Spinal cord (tissue), 9 donors: ENCODE measurements at regions not wholly inside any gene's neighbourhood (a gene's known extent, or its start where the extent isn't known, plus 50 kb on each side); places are given as distances from the start of the nearest gene placed in this dataset.

ENCODE experiments used
- DNase-seq, 6 donors: peaks; one replicate each; pipeline versions ENCODE4 v3.0.0 to v3.0.0-alpha.2; 2013 to 2015; ENCODE audit warnings: low spot score in 6 of 6, low read depth in 4 of 6
- H3K27ac ChIP-seq: one replicate; pipeline ENCODE4 v1.5.1; 2013; ENCODE audit warnings: low read depth, low read length, control low read depth
- H3K27me3 ChIP-seq: one replicate; pipeline ENCODE4 v1.6.1; 2013; ENCODE audit warnings: low read length; ENCODE audit not compliant: control insufficient read depth, insufficient read depth
- H3K36me3 ChIP-seq: one replicate; pipeline ENCODE4 v1.6.1; 2013; ENCODE audit warnings: low read length; ENCODE audit not compliant: control insufficient read depth, insufficient read depth
- H3K4me1 ChIP-seq: one replicate; pipeline ENCODE4 v1.6.1; 2013; ENCODE audit warnings: low read length; ENCODE audit not compliant: control insufficient read depth, insufficient read depth
- H3K4me3 ChIP-seq: one replicate; pipeline ENCODE4 v1.5.1; 2013; ENCODE audit warnings: low read depth, low read length, control low read depth
- H3K9me3 ChIP-seq: one replicate; pipeline ENCODE4 v1.6.1; 2013; ENCODE audit warnings: low read length; ENCODE audit not compliant: control insufficient read depth, insufficient read depth
- WGBS: methylation state at CpG from one replicate; pipeline ENCODE4 v1.1.5; 2013; ENCODE audit warnings: missing lambda C conversion rate; ENCODE audit not compliant: insufficient coverage; 5-methylcytosine and 5-hydroxymethylcytosine counted together
- donor health status: healthy.

- no peak for DNase-seq
- Histone ChIP-seq H3K4me3 (no peak overlapping the region), H3K27ac (no peak overlapping the region), H3K4me1 (no peaks in the 10 kb centered on the region), H3K27me3 (no peaks in the 10 kb centered on the region), H3K9me3 (no peaks in the 10 kb centered on the region), H3K36me3 (no peaks in the 10 kb centered on the region)
Observed at GRCh38 chr11:10923882-10924281, 66.0 kb upstream of the ZBED5 start.

GRCh38 chr11:10922892-10923291 lies 65.0 kb upstream of the ZBED5 start:
- peaks cover 1% of the 10 kb centered on the region for H3K9me3 ChIP-seq
- no peak overlapping the region for H3K4me3 ChIP-seq
- no peaks in the 10 kb centered on the region for H3K36me3 ChIP-seq
- H3K27me3 ChIP-seq, result no peaks in the 10 kb centered on the region
- DNase-seq, result no peak
- no peak overlapping the region for H3K27ac ChIP-seq
- WGBS, result no CpG with 5 or more reads among the region's 1 CpG
- H3K4me1 ChIP-seq, result no peaks in the 10 kb centered on the region

DNA sequence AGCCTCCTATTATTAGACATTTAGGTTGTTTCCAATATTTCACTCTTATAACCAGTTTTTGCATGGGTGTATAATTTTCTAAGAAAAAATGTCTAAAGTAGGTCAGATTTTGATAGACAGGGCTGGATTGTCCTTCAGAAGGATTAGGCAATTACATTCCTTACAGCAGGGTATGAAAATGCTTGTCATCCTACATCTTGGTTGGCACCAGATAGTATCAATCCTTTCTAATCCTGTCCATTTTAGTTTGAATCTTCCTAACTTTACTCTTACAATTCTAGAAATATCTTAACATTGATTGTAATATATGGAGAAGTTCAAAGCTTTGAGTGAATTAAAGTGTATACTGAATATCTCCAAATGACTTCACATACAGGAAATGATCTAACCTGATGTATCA lies 63.0 kb upstream of the ZBED5 start:
- H3K36me3 ChIP-seq, result no peaks in the 10 kb centered on the region
- no peak overlapping the region for H3K27ac ChIP-seq
- no peaks in the 10 kb centered on the region for H3K27me3 ChIP-seq
- peaks cover 1% of the 10 kb centered on the region for H3K9me3 ChIP-seq
- no peaks in the 10 kb centered on the region for H3K4me1 ChIP-seq
- no peak for DNase-seq
- no peak overlapping the region for H3K4me3 ChIP-seq

- WGBS, result 40% methylated on average over 1 of the region's 1 CpG
- Histone ChIP-seq H3K27me3 (no peaks in the 10 kb centered on the region), H3K36me3 (no peaks in the 10 kb centered on the region), H3K9me3 (peaks cover 1% of the 10 kb centered on the region), H3K4me3 (no peak overlapping the region), H3K27ac (no peak overlapping the region), H3K4me1 (no peaks in the 10 kb centered on the region)
- no peak for DNase-seq
Observed at GRCh38 chr11:10920205-10920604, 62.4 kb upstream of the ZBED5 start.

- no peak for DNase-seq
- Histone ChIP-seq H3K4me3 (no peak overlapping the region), H3K27ac (no peak overlapping the region), H3K36me3 (no peaks in the 10 kb centered on the region), H3K9me3 (peaks cover 1% of the 10 kb centered on the region), H3K4me1 (no peaks in the 10 kb centered on the region), H3K27me3 (no peaks in the 10 kb centered on the region)
- no CpG with 5 or more reads among the region's 1 CpG for WGBS
Observed at GRCh38 chr11:10918698-10919097, 60.8 kb upstream of the ZBED5 start.

DNA sequence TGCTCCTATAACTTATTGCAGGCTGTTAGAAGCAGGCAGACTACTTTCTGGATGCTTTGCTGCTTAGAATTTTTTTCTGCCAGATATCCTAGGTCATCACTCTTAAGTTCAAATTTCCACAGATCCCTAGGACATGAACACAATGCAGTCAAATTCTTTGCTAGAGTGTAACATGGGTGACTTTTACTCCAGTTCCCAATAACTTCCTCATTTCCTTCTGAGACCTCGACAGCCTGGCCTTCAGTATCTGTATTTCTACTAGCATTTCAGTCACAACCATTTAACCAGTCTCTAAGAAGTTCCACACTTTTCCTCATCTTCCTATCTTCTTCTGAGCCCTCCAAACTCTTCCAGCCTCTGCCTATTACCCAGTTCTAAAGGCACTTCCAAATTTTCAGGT lies 60.4 kb upstream of the ZBED5 start:
- H3K4me3 ChIP-seq, result no peak overlapping the region
- H3K9me3 ChIP-seq, result peaks cover 1% of the 10 kb centered on the region
- WGBS, result 91% methylated on average over 1 of the region's 1 CpG
- H3K27me3 ChIP-seq, result no peaks in the 10 kb centered on the region
- no peaks in the 10 kb centered on the region for H3K36me3 ChIP-seq
- DNase-seq, result no peak
- no peak overlapping the region for H3K27ac ChIP-seq
- H3K4me1 ChIP-seq, result no peaks in the 10 kb centered on the region

GRCh38 chr11:10917802-10918201 lies 59.9 kb upstream of the ZBED5 start:
- no peak for DNase-seq
- 25% methylated on average over 1 of the region's 1 CpG for WGBS
- H3K9me3 ChIP-seq, result peaks cover 1% of the 10 kb centered on the region
- no peaks in the 10 kb centered on the region for H3K36me3 ChIP-seq
- H3K27me3 ChIP-seq, result no peaks in the 10 kb centered on the region
- H3K27ac ChIP-seq, result no peak overlapping the region
- H3K4me1 ChIP-seq, result no peaks in the 10 kb centered on the region
- H3K4me3 ChIP-seq, result no peak overlapping the region

DNA sequence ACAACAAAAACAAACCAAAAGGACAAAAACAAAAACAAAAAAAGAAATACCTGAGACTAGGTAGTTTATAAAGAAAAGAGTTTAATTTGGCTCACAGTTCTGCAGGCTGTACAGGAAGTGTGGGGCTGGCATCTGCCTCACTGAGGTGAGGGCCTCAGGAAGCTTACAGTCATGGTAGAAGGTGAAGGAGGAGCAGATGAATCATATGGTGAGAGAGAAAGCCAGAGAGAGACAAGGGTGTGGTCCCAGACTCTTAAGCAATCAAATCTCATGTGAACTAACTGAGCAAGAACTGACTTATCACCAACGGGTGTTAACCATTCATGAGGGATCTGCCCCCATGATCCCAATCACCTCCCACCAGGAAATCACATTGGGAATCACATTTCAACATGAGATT lies 58.8 kb upstream of the ZBED5 start:
- DNase-seq, result no peak
- WGBS, result 42% methylated on average over 1 of the region's 1 CpG
- no peak overlapping the region for H3K4me3 ChIP-seq
- no peaks in the 10 kb centered on the region for H3K27me3 ChIP-seq
- H3K9me3 ChIP-seq, result peaks cover 1% of the 10 kb centered on the region
- H3K27ac ChIP-seq, result no peak overlapping the region
- no peaks in the 10 kb centered on the region for H3K4me1 ChIP-seq
- H3K36me3 ChIP-seq, result no peaks in the 10 kb centered on the region

- Histone ChIP-seq H3K9me3 (peaks cover 1% of the 10 kb centered on the region), H3K4me3 (no peak overlapping the region), H3K4me1 (no peaks in the 10 kb centered on the region), H3K27ac (no peak overlapping the region), H3K27me3 (no peaks in the 10 kb centered on the region), H3K36me3 (no peaks in the 10 kb centered on the region)
- DNase-seq, result no peak
- no CpG with 5 or more reads among the region's 2 CpGs for WGBS
Observed at GRCh38 chr11:10914050-10914449, 56.2 kb upstream of the ZBED5 start.

DNA sequence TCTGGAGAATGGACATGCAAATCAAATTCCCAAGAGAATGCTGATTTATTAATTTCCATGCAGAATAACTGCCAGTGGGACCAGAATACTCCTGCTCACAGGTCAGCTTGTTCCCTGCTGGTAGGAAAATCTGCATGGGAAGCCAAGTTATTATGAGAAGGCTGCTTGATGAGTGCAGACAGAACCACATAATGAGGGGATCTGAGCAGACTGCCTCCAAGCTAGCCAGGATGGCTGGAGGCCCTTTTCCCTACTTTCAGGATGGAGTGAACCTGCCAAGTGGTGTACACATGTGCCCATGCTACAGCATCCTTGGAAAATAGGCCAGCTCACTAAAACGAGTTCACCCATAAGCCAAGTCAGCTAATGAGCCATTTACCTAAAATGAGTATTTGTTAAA lies 55.2 kb upstream of the ZBED5 start:
- no CpG with 5 or more reads among the region's 1 CpG for WGBS
- DNase-seq, result peak in 2 of 6 donors; percentile 54 to 64
- Histone ChIP-seq H3K36me3 (no peaks in the 10 kb centered on the region), H3K27ac (no peak overlapping the region), H3K4me3 (no peak overlapping the region), H3K9me3 (peaks cover under 1% of the 10 kb centered on the region), H3K27me3 (no peaks in the 10 kb centered on the region), H3K4me1 (no peaks in the 10 kb centered on the region)

- WGBS, result 100% methylated on average over 1 of the region's 7 CpGs
- Histone ChIP-seq H3K27me3 (no peaks in the 10 kb centered on the region), H3K4me3 (no peak overlapping the region), H3K36me3 (no peaks in the 10 kb centered on the region), H3K9me3 (no peaks in the 10 kb centered on the region), H3K27ac (no peak overlapping the region), H3K4me1 (no peaks in the 10 kb centered on the region)
- no peak for DNase-seq
Observed at GRCh38 chr11:10911907-10912306, 54.1 kb upstream of the ZBED5 start.
